ENCODE measurements at regions not wholly inside any gene's neighbourhood (a gene's known extent, or its start where the extent isn't known, plus 50 kb on each side); places are given as distances from the start of the nearest gene placed in this dataset.

- TF ChIP-seq POLR2A (IDR thresholded peaks at IDR 0.05) = no peak
- TF ChIP-seq, protein P1, sequence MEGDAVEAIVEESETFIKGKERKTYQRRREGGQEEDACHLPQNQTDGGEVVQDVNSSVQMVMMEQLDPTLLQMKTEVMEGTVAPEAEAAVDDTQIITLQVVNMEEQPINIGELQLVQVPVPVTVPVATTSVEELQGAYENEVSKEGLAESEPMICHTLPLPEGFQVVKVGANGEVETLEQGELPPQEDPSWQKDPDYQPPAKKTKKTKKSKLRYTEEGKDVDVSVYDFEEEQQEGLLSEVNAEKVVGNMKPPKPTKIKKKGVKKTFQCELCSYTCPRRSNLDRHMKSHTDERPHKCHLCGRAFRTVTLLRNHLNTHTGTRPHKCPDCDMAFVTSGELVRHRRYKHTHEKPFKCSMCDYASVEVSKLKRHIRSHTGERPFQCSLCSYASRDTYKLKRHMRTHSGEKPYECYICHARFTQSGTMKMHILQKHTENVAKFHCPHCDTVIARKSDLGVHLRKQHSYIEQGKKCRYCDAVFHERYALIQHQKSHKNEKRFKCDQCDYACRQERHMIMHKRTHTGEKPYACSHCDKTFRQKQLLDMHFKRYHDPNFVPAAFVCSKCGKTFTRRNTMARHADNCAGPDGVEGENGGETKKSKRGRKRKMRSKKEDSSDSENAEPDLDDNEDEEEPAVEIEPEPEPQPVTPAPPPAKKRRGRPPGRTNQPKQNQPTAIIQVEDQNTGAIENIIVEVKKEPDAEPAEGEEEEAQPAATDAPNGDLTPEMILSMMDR (IDR thresholded peaks at IDR 0.05 in 4 of 5, conservative IDR thresholded peaks at IDR 0.05 in 1 of 5) = no peak
Observed at GRCh38 chr2:193695367-193695766, 1500.6 kb upstream of the TMEFF2 start.
